ENCODE measurements at regions not wholly inside any gene's neighbourhood (a gene's known extent, or its start where the extent isn't known, plus 50 kb on each side); places are given as distances from the start of the nearest gene placed in this dataset.

DNA sequence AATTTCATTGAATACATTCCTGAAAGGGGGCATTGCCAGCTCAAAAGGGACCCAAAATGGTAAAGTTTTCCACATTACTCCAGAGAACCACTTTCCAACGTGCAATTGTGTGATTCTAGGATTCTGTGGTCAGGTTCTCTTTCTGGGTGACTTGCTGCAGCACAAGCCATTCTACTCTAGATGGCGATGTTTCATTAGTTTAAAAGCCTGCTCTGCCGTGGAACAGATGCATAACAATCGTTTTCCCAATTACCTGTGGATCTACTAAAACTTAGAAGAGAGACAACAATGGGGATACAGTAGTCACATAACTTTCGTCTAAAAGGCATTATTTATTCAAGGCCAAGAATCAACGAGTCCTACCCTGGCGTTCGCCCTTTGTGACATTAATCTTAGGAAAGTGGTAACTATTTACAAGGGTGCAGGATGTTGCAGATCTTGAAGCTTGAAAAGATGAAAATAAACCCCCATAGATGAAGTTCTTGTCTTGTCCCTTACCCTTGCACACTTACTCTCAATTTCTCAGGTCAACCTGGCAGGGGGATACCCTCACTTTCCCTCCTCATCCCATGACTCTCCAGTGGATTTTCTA lies 400.9 kb downstream of the SNAPC1 start:
- peak; percentile 72 for DNase-seq (ENCODE audit: low spot score)
- no peaks in the 10 kb centered on the region for H3K36me3 Mint-ChIP-seq
- H3K79me2 ChIP-seq (ENCODE audit: low read depth), result no peaks in the 10 kb centered on the region
- no peaks in the 10 kb centered on the region for H3F3A ChIP-seq (ENCODE audit: low read depth)
- TF ChIP-seq, protein P1, sequence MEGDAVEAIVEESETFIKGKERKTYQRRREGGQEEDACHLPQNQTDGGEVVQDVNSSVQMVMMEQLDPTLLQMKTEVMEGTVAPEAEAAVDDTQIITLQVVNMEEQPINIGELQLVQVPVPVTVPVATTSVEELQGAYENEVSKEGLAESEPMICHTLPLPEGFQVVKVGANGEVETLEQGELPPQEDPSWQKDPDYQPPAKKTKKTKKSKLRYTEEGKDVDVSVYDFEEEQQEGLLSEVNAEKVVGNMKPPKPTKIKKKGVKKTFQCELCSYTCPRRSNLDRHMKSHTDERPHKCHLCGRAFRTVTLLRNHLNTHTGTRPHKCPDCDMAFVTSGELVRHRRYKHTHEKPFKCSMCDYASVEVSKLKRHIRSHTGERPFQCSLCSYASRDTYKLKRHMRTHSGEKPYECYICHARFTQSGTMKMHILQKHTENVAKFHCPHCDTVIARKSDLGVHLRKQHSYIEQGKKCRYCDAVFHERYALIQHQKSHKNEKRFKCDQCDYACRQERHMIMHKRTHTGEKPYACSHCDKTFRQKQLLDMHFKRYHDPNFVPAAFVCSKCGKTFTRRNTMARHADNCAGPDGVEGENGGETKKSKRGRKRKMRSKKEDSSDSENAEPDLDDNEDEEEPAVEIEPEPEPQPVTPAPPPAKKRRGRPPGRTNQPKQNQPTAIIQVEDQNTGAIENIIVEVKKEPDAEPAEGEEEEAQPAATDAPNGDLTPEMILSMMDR (IDR thresholded peaks at IDR 0.05), result peak; percentile 92
- TF ChIP-seq EZH2 (IDR thresholded peaks at IDR 0.05), result no peak
- no peak overlapping the region for H3K4me2 ChIP-seq
- no peak overlapping the region for H3K4me3 Mint-ChIP-seq
- no peaks in the 10 kb centered on the region for H3K9me3 Mint-ChIP-seq
- peak overlapping the region; percentile 1 for H2AFZ ChIP-seq (replicated peaks)
- H3K27me3 ChIP-seq, result peaks cover 13% of the 10 kb centered on the region
- H3K4me1 ChIP-seq, result no peaks in the 10 kb centered on the region
- H3K27me3 Mint-ChIP-seq (ENCODE audit: insufficient read depth, low read depth), result no peaks in the 10 kb centered on the region
- H3K27ac ChIP-seq, result no peak overlapping the region
- no peaks in the 10 kb centered on the region for H3K36me3 ChIP-seq
- no peak overlapping the region for H3K9ac ChIP-seq
- H3K4me3 ChIP-seq, result no peak overlapping the region
- H4K20me1 ChIP-seq (ENCODE audit: low read depth), result no peaks in the 10 kb centered on the region
- H3K4me1 Mint-ChIP-seq, result no peaks in the 10 kb centered on the region
- no peak overlapping the region for H3K27ac Mint-ChIP-seq
- H3K9me3 ChIP-seq (ENCODE audit: low read depth), result no peaks in the 10 kb centered on the region

DNA sequence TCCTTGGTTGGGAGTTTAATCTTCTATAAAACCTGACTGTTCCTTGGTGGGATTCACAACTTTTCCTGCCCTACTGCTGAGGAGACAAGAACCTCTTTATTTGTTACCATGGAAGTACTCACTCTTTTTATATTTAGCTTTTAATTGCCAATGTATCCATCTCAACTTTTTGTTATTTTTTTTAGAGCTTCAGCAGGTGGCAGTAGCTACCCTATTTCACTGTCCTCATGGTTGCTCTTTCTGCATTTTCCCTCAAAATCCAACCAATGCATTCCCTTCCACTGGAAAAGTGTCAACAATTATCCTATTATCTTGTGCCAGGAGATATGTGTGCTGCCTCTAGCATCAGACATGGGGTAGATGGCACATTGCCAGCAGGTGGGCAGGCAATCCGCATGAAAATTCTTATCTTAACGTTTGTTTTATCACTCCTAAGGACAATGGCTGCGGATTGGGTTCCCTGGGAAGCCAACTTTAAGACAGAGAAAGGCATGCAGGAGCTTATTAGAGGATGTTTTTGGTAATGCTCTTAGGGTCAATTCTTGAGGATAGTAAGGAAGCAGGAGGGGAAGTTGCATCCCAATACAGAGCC lies 406.4 kb downstream of the SNAPC1 start:
- Histone ChIP-seq H3K36me3 (no peaks in the 10 kb centered on the region), H4K20me1 (ENCODE audit: low read depth) (no peaks in the 10 kb centered on the region), H3K9me3 (ENCODE audit: low read depth) (no peaks in the 10 kb centered on the region), H3F3A (ENCODE audit: low read depth) (no peaks in the 10 kb centered on the region), H2AFZ (replicated peaks) (peak overlapping the region; percentile 92), H3K27me3 (no peaks in the 10 kb centered on the region), H3K4me3 (no peak overlapping the region), H3K4me1 (no peaks in the 10 kb centered on the region), H3K4me2 (no peak overlapping the region), H3K9ac (no peak overlapping the region), H3K27ac (no peak overlapping the region), H3K79me2 (ENCODE audit: low read depth) (no peaks in the 10 kb centered on the region)
- DNase-seq (ENCODE audit: low spot score), result no peak
- H3K4me3 Mint-ChIP-seq, result no peak overlapping the region
- H3K36me3 Mint-ChIP-seq, result no peaks in the 10 kb centered on the region
- no peaks in the 10 kb centered on the region for H3K9me3 Mint-ChIP-seq
- H3K4me1 Mint-ChIP-seq, result no peaks in the 10 kb centered on the region
- no peak overlapping the region for H3K27ac Mint-ChIP-seq
- H3K27me3 Mint-ChIP-seq (ENCODE audit: insufficient read depth, low read depth), result no peaks in the 10 kb centered on the region
- TF ChIP-seq, protein P1 (IDR thresholded peaks at IDR 0.05), result peak; percentile 44
- TF ChIP-seq EZH2phosphoT487 (IDR thresholded peaks at IDR 0.05), result no peak

DNA sequence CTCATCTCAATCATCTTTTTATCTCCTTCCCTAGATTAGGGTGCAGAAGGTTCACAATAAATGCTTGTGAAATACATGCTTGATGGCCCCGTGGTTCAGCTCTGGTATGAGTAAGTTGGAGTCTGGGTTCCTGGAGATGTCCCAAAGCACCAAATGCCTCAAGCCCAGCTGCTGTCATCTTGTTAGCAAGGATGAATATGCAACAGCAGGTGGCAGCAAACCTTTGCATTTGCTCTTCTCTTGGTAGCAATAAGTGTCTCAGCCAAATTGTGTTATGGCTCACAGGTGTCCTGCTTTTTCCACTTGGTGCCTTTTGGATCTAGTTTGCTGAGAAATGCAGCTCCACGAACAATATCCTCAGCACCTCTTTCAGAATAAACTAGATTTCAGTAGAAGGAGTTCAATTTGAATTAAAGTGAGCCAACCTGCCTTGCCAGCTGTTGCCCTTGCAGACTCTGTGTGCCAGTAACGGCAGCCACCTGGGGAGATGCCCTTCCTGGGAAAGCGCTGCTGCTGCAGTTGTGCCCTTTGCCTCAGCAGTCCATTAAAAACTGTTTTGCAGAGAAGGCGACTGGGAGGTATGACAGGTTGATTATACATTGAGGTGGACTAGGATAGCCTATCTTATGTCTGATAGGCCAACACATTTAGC lies 417.3 kb downstream of the SNAPC1 start:
- no peaks in the 10 kb centered on the region for H3K36me3 Mint-ChIP-seq
- peak; percentile 87 for DNase-seq (ENCODE audit: low spot score)
- Histone ChIP-seq H3K9me3 (ENCODE audit: low read depth) (no peaks in the 10 kb centered on the region), H4K20me1 (ENCODE audit: low read depth) (no peaks in the 10 kb centered on the region), H3F3A (ENCODE audit: low read depth) (no peaks in the 10 kb centered on the region), H3K36me3 (no peaks in the 10 kb centered on the region), H3K4me3 (no peak overlapping the region), H3K9ac (no peak overlapping the region), H3K79me2 (ENCODE audit: low read depth) (no peaks in the 10 kb centered on the region), H3K27ac (no peak overlapping the region), H3K4me1 (no peaks in the 10 kb centered on the region), H3K4me2 (no peak overlapping the region), H3K27me3 (peaks cover 12% of the 10 kb centered on the region), H2AFZ (replicated peaks) (no peak overlapping the region)
- no peak overlapping the region for H3K4me3 Mint-ChIP-seq
- no peaks in the 10 kb centered on the region for H3K4me1 Mint-ChIP-seq
- H3K27ac Mint-ChIP-seq, result no peak overlapping the region
- peaks cover 6% of the 10 kb centered on the region for H3K9me3 Mint-ChIP-seq
- peaks cover 8% of the 10 kb centered on the region for H3K27me3 Mint-ChIP-seq (ENCODE audit: insufficient read depth, low read depth)
- TF ChIP-seq EZH2 (IDR thresholded peaks at IDR 0.05), result no peak
- TF ChIP-seq EZH2phosphoT487 (IDR thresholded peaks at IDR 0.05), result no peak
- TF ChIP-seq, protein P1 (IDR thresholded peaks at IDR 0.05), result peak; percentile 84

Data from neural progenitor cell (in vitro differentiated cells).